CD14-positive monocyte (primary cell): ENCODE measurements at regions not wholly inside any gene's neighbourhood (a gene's known extent, or its start where the extent isn't known, plus 50 kb on each side); places are given as distances from the start of the nearest gene placed in this dataset.

Source experiments
- DNase-seq, 3 donors: peaks; one replicate each; pipeline ENCODE4 v3.0.0-alpha.2; 2011 to 2022
- H2AFZ ChIP-seq: 2 replicates; pipeline ENCODE4 v1.6.0; 2012; ENCODE audit warnings: mild to moderate bottlenecking, low read depth, low read length, inconsistent platforms; ENCODE audit not compliant: insufficient read depth, poor library complexity, severe bottlenecking
- H3K27ac ChIP-seq, 2 donors: 1 replicate in 1 of 2; 2 replicates in 1 of 2; pipeline ENCODE4 v1.5.1; 2012 to 2013; ENCODE audit warnings: low read length in 2 of 2, control low read depth in 1 of 2, inconsistent platforms in 1 of 2, low read depth in 1 of 2, mild to moderate bottlenecking in 1 of 2
- H3K27me3 ChIP-seq, 2 donors: one replicate each; pipeline versions ENCODE4 v1.6.0 to v1.6.1; 2011 to 2013; ENCODE audit warnings: low read length in 2 of 2; ENCODE audit not compliant: control insufficient read depth in 2 of 2, insufficient read depth in 2 of 2
- H3K36me3 ChIP-seq, 2 donors: replicated peaks in 1 of 2; 1 replicate in 1 of 2; 2 replicates in 1 of 2; pipeline versions ENCODE4 v1.5.1 to v1.6.1; 2012 to 2013; ENCODE audit warnings: low read length in 2 of 2, control low read depth in 1 of 2, inconsistent platforms in 1 of 2, mild to moderate bottlenecking in 1 of 2; ENCODE audit not compliant: insufficient read depth in 2 of 2, control insufficient read depth in 1 of 2
- H3K4me1 ChIP-seq, 2 donors: 1 replicate in 1 of 2; 2 replicates in 1 of 2; pipeline versions ENCODE4 v1.5.1 to v1.6.1; 2012 to 2013; ENCODE audit warnings: low read length in 2 of 2, control low read depth in 1 of 2, inconsistent platforms in 1 of 2, mild to moderate bottlenecking in 1 of 2, moderate library complexity in 1 of 2; ENCODE audit not compliant: insufficient read depth in 2 of 2, control insufficient read depth in 1 of 2
- H3K4me2 ChIP-seq: replicated peaks from 2 replicates; pipeline ENCODE3; 2012; ENCODE audit warnings: low read length, moderate library complexity, mild to moderate bottlenecking; ENCODE audit not compliant: poor library complexity, severe bottlenecking; ENCODE audit errors: extremely low read depth
- H3K4me3 ChIP-seq, 3 experiments: fragments of 200-600 bp in 1 of 3; sonication (generic) in 1 of 3; replicated peaks in 1 of 3; 1 replicate in 2 of 3; 2 replicates in 1 of 3; pipeline ENCODE4 v1.5.1; 2011 to 2013; ENCODE audit warnings: low read length in 3 of 3, mild to moderate bottlenecking in 3 of 3, control low read depth in 2 of 3, low read depth in 2 of 3, inconsistent platforms in 1 of 3, moderate library complexity in 1 of 3
- H3K79me2 ChIP-seq: 2 replicates; pipeline ENCODE4 v1.6.0; 2012; ENCODE audit warnings: mild to moderate bottlenecking, control low read depth, inconsistent platforms, low read length, moderate library complexity; ENCODE audit not compliant: insufficient read depth
- H3K9ac ChIP-seq: 2 replicates; pipeline ENCODE4 v1.6.0; 2017; ENCODE audit warnings: low read length, mild to moderate bottlenecking; ENCODE audit not compliant: insufficient read depth, poor library complexity, severe bottlenecking
- H3K9me3 ChIP-seq, 2 donors: replicated peaks in 1 of 2; 1 replicate in 1 of 2; 2 replicates in 1 of 2; pipeline versions ENCODE4 v1.5.1 to v1.6.1; 2012 to 2013; ENCODE audit warnings: low read length in 2 of 2, control low read depth in 1 of 2; ENCODE audit not compliant: control insufficient read depth in 1 of 2, insufficient read depth in 1 of 2
- H4K20me1 ChIP-seq: 2 replicates; pipeline ENCODE4 v1.6.0; 2012; ENCODE audit warnings: mild to moderate bottlenecking, low read length, control low read depth, moderate library complexity; ENCODE audit not compliant: insufficient read depth
- H3K27ac Mint-ChIP-seq, 7 donors: one replicate each; pipeline ENCODE4 v1.8.0; 2020; ENCODE audit warnings: mild to moderate bottlenecking in 7 of 7, mixed read lengths in 7 of 7, moderate library complexity in 6 of 7, inconsistent platforms in 2 of 7
- H3K27me3 Mint-ChIP-seq, 3 donors: one replicate each; pipeline ENCODE4 v1.8.0; 2021 to 2022; ENCODE audit warnings: low read depth in 3 of 3, mild to moderate bottlenecking in 3 of 3, mixed read lengths in 3 of 3, moderate library complexity in 3 of 3, inconsistent platforms in 1 of 3
- H3K36me3 Mint-ChIP-seq, 2 donors: one replicate each; pipeline ENCODE4 v1.8.0; 2020; ENCODE audit warnings: mixed read lengths in 2 of 2, inconsistent platforms in 1 of 2, mild to moderate bottlenecking in 1 of 2
- H3K4me1 Mint-ChIP-seq: one replicate; pipeline ENCODE4 v1.8.0; 2020; ENCODE audit warnings: mild to moderate bottlenecking, mixed read lengths
- H3K4me3 Mint-ChIP-seq, 2 donors: one replicate each; pipeline ENCODE4 v1.8.0; 2020; ENCODE audit warnings: mild to moderate bottlenecking in 2 of 2, mixed read lengths in 2 of 2, moderate library complexity in 1 of 2
- H3K9me3 Mint-ChIP-seq, 7 donors: one replicate each; pipeline ENCODE4 v1.8.0; 2020 to 2022; ENCODE audit warnings: mixed read lengths in 7 of 7, mild to moderate bottlenecking in 6 of 7, moderate library complexity in 6 of 7, inconsistent platforms in 2 of 7
- WGBS: methylation state at CpG from one replicate; pipeline ENCODE4 v1.1.5; 2013; ENCODE audit warnings: missing lambda C conversion rate; ENCODE audit not compliant: insufficient coverage; 5-methylcytosine and 5-hydroxymethylcytosine counted together
- intact Hi-C, 2 donors: fragments of 100-400 bp; cut with micrococcal nuclease; formaldehyde crosslinking; loops; one replicate each; pipeline versions ENCODE4 v1.15.0 to v1.15.1; 2023
- TF ChIP-seq, protein P1 (sequence below): fragments of 200-600 bp; IDR thresholded peaks from one replicate; pipeline ENCODE4 v1.8.0; 2022; ENCODE audit warnings: antibody characterized with exemption, mild to moderate bottlenecking

DNA sequence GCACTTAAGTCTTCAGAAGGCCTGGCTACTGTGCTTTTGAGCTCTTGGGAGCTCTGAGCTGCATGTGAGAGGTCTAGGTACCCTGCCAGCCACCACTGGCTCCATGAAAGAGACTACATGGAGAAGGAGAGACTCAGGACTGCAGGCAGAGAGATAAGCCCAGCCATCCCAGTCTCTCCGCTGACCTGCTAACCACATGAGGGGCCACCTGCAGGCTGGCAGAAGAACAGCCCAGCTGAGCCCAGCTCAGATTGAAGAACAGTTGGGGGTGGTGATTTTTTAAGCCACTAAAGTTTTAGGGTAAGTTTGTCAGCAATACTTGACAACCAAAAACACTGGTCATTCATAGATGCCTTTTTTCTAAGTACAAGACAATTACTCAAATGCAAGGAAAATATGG is 205.0 kb upstream of the PRDM9 start:
- Histone ChIP-seq H3K79me2 (no peaks in the 10 kb centered on the region), H3K9ac (no peak overlapping the region), H3K4me2 (no peak overlapping the region), H2AFZ (no peak overlapping the region), H3K27ac (no peak overlapping the region), H3K4me1 (no peaks in the 10 kb centered on the region), H3K27me3 (no peaks in the 10 kb centered on the region), H3K36me3 (no peaks in the 10 kb centered on the region), H4K20me1 (no peaks in the 10 kb centered on the region), H3K9me3 (peaks cover 9 to 14% of the 10 kb centered on the region in 2 donors), H3K4me3 (no peak overlapping the region)
- H3K36me3 Mint-ChIP-seq, result no peaks in the 10 kb centered on the region
- DNase-seq, result no peak
- TF ChIP-seq, protein P1, sequence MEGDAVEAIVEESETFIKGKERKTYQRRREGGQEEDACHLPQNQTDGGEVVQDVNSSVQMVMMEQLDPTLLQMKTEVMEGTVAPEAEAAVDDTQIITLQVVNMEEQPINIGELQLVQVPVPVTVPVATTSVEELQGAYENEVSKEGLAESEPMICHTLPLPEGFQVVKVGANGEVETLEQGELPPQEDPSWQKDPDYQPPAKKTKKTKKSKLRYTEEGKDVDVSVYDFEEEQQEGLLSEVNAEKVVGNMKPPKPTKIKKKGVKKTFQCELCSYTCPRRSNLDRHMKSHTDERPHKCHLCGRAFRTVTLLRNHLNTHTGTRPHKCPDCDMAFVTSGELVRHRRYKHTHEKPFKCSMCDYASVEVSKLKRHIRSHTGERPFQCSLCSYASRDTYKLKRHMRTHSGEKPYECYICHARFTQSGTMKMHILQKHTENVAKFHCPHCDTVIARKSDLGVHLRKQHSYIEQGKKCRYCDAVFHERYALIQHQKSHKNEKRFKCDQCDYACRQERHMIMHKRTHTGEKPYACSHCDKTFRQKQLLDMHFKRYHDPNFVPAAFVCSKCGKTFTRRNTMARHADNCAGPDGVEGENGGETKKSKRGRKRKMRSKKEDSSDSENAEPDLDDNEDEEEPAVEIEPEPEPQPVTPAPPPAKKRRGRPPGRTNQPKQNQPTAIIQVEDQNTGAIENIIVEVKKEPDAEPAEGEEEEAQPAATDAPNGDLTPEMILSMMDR, result no peak
- intact Hi-C loops, result no loop called here
- no CpG with 5 or more reads among the region's 1 CpG for WGBS
- no peak overlapping the region for H3K4me3 Mint-ChIP-seq
- H3K27ac Mint-ChIP-seq, result no peak overlapping the region
- no peaks in the 10 kb centered on the region for H3K27me3 Mint-ChIP-seq
- H3K4me1 Mint-ChIP-seq, result no peaks in the 10 kb centered on the region
- peaks cover 2 to 12% (median 5%) of the 10 kb centered on the region in 7 donors for H3K9me3 Mint-ChIP-seq

DNA sequence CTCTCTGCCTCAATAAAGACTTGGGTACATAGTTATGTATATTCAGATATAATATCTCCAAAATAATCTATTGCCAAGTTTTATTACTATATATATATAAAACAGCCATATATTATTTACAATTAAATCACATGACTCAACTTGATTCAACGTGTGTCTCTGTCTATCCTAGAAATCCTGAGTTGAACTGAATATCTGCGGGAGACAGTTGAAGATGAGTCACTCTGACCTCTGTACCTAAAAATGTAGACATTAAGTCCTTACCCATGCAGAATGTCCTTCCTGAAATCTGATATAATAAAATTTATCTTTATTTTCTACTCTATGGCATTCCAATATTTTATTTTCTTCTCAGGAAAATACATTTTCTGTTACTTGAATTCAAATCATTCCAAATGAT is 218.2 kb upstream of the PRDM9 start:
- Mint-ChIP-seq H3K36me3 (no peaks in the 10 kb centered on the region), H3K4me3 (no peak overlapping the region), H3K4me1 (no peaks in the 10 kb centered on the region), H3K9me3 (peaks cover 0 to 4% (median 0%) of the 10 kb centered on the region in 7 donors), H3K27me3 (no peaks in the 10 kb centered on the region), H3K27ac (no peak overlapping the region)
- no peaks in the 10 kb centered on the region for H3K36me3 ChIP-seq
- no peaks in the 10 kb centered on the region for H4K20me1 ChIP-seq
- TF ChIP-seq, protein P1, result no peak
- H3K9ac ChIP-seq, result no peak overlapping the region
- no peak overlapping the region for H2AFZ ChIP-seq
- intact Hi-C loops, result no loop called here
- 100% methylated on average over 1 of the region's 2 CpGs for WGBS
- H3K79me2 ChIP-seq, result no peaks in the 10 kb centered on the region
- H3K4me3 ChIP-seq, result no peak overlapping the region
- H3K4me2 ChIP-seq, result no peak overlapping the region
- DNase-seq, result no peak
- no peak overlapping the region for H3K27ac ChIP-seq
- no peaks in the 10 kb centered on the region for H3K27me3 ChIP-seq
- no peaks in the 10 kb centered on the region for H3K4me1 ChIP-seq
- H3K9me3 ChIP-seq, result no peaks in the 10 kb centered on the region
